ENCODE measurements at regions not wholly inside any gene's neighbourhood (a gene's known extent, or its start where the extent isn't known, plus 50 kb on each side); places are given as distances from the start of the nearest gene placed in this dataset.
"Not testable (repeated sequence)": the region's sequence is repeated elsewhere in the genome, so short reads cannot be mapped to it uniquely, and the experiment has no call there.

GRCh38 chr6:60843175-60843982 is 1442.6 kb downstream of the KHDRBS2 start:
- TF ChIP-seq, protein P1, sequence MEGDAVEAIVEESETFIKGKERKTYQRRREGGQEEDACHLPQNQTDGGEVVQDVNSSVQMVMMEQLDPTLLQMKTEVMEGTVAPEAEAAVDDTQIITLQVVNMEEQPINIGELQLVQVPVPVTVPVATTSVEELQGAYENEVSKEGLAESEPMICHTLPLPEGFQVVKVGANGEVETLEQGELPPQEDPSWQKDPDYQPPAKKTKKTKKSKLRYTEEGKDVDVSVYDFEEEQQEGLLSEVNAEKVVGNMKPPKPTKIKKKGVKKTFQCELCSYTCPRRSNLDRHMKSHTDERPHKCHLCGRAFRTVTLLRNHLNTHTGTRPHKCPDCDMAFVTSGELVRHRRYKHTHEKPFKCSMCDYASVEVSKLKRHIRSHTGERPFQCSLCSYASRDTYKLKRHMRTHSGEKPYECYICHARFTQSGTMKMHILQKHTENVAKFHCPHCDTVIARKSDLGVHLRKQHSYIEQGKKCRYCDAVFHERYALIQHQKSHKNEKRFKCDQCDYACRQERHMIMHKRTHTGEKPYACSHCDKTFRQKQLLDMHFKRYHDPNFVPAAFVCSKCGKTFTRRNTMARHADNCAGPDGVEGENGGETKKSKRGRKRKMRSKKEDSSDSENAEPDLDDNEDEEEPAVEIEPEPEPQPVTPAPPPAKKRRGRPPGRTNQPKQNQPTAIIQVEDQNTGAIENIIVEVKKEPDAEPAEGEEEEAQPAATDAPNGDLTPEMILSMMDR (IDR thresholded peaks at IDR 0.05): not testable (repeated sequence)
- not testable (repeated sequence) for TF ChIP-seq POLR2AphosphoS5 (IDR thresholded peaks at IDR 0.05; ENCODE audit: low read depth, low read length)
- TF ChIP-seq, protein P2, sequence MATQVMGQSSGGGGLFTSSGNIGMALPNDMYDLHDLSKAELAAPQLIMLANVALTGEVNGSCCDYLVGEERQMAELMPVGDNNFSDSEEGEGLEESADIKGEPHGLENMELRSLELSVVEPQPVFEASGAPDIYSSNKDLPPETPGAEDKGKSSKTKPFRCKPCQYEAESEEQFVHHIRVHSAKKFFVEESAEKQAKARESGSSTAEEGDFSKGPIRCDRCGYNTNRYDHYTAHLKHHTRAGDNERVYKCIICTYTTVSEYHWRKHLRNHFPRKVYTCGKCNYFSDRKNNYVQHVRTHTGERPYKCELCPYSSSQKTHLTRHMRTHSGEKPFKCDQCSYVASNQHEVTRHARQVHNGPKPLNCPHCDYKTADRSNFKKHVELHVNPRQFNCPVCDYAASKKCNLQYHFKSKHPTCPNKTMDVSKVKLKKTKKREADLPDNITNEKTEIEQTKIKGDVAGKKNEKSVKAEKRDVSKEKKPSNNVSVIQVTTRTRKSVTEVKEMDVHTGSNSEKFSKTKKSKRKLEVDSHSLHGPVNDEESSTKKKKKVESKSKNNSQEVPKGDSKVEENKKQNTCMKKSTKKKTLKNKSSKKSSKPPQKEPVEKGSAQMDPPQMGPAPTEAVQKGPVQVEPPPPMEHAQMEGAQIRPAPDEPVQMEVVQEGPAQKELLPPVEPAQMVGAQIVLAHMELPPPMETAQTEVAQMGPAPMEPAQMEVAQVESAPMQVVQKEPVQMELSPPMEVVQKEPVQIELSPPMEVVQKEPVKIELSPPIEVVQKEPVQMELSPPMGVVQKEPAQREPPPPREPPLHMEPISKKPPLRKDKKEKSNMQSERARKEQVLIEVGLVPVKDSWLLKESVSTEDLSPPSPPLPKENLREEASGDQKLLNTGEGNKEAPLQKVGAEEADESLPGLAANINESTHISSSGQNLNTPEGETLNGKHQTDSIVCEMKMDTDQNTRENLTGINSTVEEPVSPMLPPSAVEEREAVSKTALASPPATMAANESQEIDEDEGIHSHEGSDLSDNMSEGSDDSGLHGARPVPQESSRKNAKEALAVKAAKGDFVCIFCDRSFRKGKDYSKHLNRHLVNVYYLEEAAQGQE (IDR thresholded peaks at IDR 0.05; ENCODE audit: insufficient read depth in 1 of 2, low read depth in 2 of 2, low read length in 1 of 2): not testable (repeated sequence)
